HG03460 (cell line): ENCODE measurements at regions not wholly inside any gene's neighbourhood (a gene's known extent, or its start where the extent isn't known, plus 50 kb on each side); places are given as distances from the start of the nearest gene placed in this dataset.
"Not testable (repeated sequence)": the region's sequence is repeated elsewhere in the genome, so short reads cannot be mapped to it uniquely, and the experiment has no call there.

Source experiments
- ATAC-seq: cut with Tn5 transposase; IDR thresholded peaks from one replicate; pipeline ENCODE4 v1.9.1; 2021; ENCODE audit not compliant: unreplicated experiment

GRCh38 chr6:97885325-97885724, 602.3 kb upstream of the MMS22L start:
- no peak for ATAC-seq

GRCh38 chr6:97885828-97886227, 602.8 kb upstream of the MMS22L start:
- ATAC-seq: no peak

- no peak for ATAC-seq
Measured at GRCh38 chr6:97901531-97901930, 618.5 kb upstream of the MMS22L start.

- no peak for ATAC-seq
Measured at GRCh38 chr6:97909380-97909779, 626.4 kb upstream of the MMS22L start.

- no peak for ATAC-seq
Measured at GRCh38 chr6:97913721-97914120, 630.7 kb upstream of the MMS22L start.

GRCh38 chr6:97914912-97915311, 631.9 kb upstream of the MMS22L start:
- no peak for ATAC-seq

- no peak for ATAC-seq
Measured at GRCh38 chr6:97915537-97915936, 632.5 kb upstream of the MMS22L start.

GRCh38 chr6:97917369-97917768, 634.4 kb upstream of the MMS22L start:
- ATAC-seq: no peak

GRCh38 chr6:97919046-97919445, 636.0 kb upstream of the MMS22L start:
- no peak for ATAC-seq

- ATAC-seq: no peak
Measured at GRCh38 chr6:97919631-97920030, 636.6 kb upstream of the MMS22L start.

- ATAC-seq: no peak
Measured at GRCh38 chr6:97923249-97923648, 640.2 kb upstream of the MMS22L start.

GRCh38 chr6:97925504-97925903, 642.5 kb upstream of the MMS22L start:
- ATAC-seq: no peak

- no peak for ATAC-seq
Measured at GRCh38 chr6:97939440-97940168, 656.6 kb upstream of the MMS22L start.

- no peak for ATAC-seq
Measured at GRCh38 chr6:97947841-97948240, 664.8 kb upstream of the MMS22L start.

GRCh38 chr6:97958134-97958533, 675.1 kb upstream of the MMS22L start:
- no peak for ATAC-seq

- no peak for ATAC-seq
Measured at GRCh38 chr6:97963193-97963592, 680.2 kb upstream of the MMS22L start.

- ATAC-seq: no peak
Measured at GRCh38 chr6:97969065-97969464, 686.0 kb upstream of the MMS22L start.

- ATAC-seq: no peak
Measured at GRCh38 chr6:97977084-97977483, 694.1 kb upstream of the MMS22L start.

GRCh38 chr6:97978855-97979271, 695.8 kb upstream of the MMS22L start:
- ATAC-seq: no peak

GRCh38 chr6:97979285-97979684, 696.3 kb upstream of the MMS22L start:
- ATAC-seq: not testable (repeated sequence)

- ATAC-seq: no peak
Measured at GRCh38 chr6:97989451-97989850, 706.4 kb upstream of the MMS22L start.

- no peak for ATAC-seq
Measured at GRCh38 chr6:97995158-97995557, 712.1 kb upstream of the MMS22L start.

GRCh38 chr6:98002678-98003077, 719.7 kb upstream of the MMS22L start:
- ATAC-seq: no peak
